ENCODE measurements at regions not wholly inside any gene's neighbourhood (a gene's known extent, or its start where the extent isn't known, plus 50 kb on each side); places are given as distances from the start of the nearest gene placed in this dataset.

DNA sequence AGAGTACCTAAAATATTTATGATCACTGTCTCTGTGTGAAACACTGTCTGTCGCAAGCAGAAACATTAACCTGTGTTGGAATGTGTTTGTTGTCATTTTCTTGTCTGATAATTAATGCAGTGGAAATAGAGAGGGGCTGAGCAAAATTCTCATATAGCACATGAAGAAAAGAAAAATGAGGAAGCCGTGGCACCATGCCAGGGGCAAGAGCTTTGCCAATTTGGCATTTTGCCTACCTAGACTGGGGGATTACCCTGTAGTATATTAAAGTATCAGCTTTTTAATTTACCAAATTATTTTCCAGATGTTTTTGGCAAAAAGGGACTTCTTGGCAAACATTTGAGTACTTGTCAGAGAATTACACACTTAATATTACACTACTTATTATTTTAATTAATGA is 1326.6 kb upstream of the GOT2 start:
- Histone ChIP-seq H2AFZ (no peak overlapping the region), H3K27ac (ENCODE audit: low read depth) (no peak overlapping the region), H3K79me2 (replicated peaks; ENCODE audit: insufficient read depth) (no peaks in the 10 kb centered on the region), H3K4me3 (no peak overlapping the region), H3K36me3 (ENCODE audit: insufficient read depth) (no peaks in the 10 kb centered on the region), H3K4me2 (no peak overlapping the region), H3K27me3 (ENCODE audit: insufficient read depth) (no peaks in the 10 kb centered on the region), H3K4me1 (ENCODE audit: insufficient read depth) (no peaks in the 10 kb centered on the region), H3K9me2 (ENCODE audit: insufficient read depth) (peaks cover 7% of the 10 kb centered on the region), H4K20me1 (replicated peaks; ENCODE audit: insufficient read depth) (no peaks in the 10 kb centered on the region), H3F3A (replicated peaks; ENCODE audit: low read depth) (no peaks in the 10 kb centered on the region)
- TF ChIP-seq POLR2AphosphoS5 (IDR thresholded peaks at IDR 0.05; ENCODE audit: low read depth) = no peak
- TF ChIP-seq STAT1 (IDR thresholded peaks at IDR 0.05; ENCODE audit: unreplicated experiment) = no peak
- no peak for TF ChIP-seq ETS1 (IDR thresholded peaks at IDR 0.05)
- TF ChIP-seq CREB1 (CRISPR knock-in tag; IDR thresholded peaks at IDR 0.05; ENCODE audit: low read depth) = no peak
- H3K36me3 Mint-ChIP-seq (ENCODE audit: low read depth) = no peaks in the 10 kb centered on the region
- H3K4me1 Mint-ChIP-seq = no peaks in the 10 kb centered on the region
- no peak for DNase-seq (ENCODE audit: low spot score)
- no peaks in the 10 kb centered on the region for H3K9me3 Mint-ChIP-seq
- no peak overlapping the region for H3K27ac Mint-ChIP-seq
- ATAC-seq = no peak
- H3K27me3 Mint-ChIP-seq (ENCODE audit: insufficient read depth, low read depth, poor library complexity) = no peaks in the 10 kb centered on the region
- no peak overlapping the region for H3K4me3 Mint-ChIP-seq

DNA sequence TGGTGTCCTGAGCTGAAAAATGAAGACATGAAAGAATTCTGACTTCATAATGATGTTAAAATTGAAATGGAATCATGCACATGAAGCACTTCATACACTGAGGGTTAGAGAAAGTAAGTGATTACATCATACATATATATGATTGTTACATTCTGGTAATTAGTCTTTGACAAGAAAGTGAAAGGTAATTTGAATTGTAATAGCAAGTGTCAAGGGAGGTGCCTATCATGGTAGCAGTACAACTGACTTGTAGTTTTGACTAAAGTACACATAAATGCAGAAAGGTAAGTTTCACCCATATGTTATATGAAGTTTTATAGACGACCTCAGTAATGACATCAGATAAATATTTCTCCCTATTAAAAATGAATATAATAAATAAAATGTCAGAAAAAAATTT is 1325.0 kb upstream of the GOT2 start:
- no peaks in the 10 kb centered on the region for H3K9me3 Mint-ChIP-seq
- H3K27ac Mint-ChIP-seq = no peak overlapping the region
- H4K20me1 ChIP-seq (replicated peaks; ENCODE audit: insufficient read depth) = no peaks in the 10 kb centered on the region
- H3K79me2 ChIP-seq (replicated peaks; ENCODE audit: insufficient read depth) = no peaks in the 10 kb centered on the region
- H3K4me1 Mint-ChIP-seq = no peaks in the 10 kb centered on the region
- no peaks in the 10 kb centered on the region for H3K36me3 Mint-ChIP-seq (ENCODE audit: low read depth)
- no peaks in the 10 kb centered on the region for H3K4me1 ChIP-seq (ENCODE audit: insufficient read depth)
- no peaks in the 10 kb centered on the region for H3K27me3 ChIP-seq (ENCODE audit: insufficient read depth)
- H3K27ac ChIP-seq (ENCODE audit: low read depth) = no peak overlapping the region
- no peaks in the 10 kb centered on the region for H3K36me3 ChIP-seq (ENCODE audit: insufficient read depth)
- no peak overlapping the region for H2AFZ ChIP-seq
- H3K27me3 Mint-ChIP-seq (ENCODE audit: insufficient read depth, low read depth, poor library complexity) = no peaks in the 10 kb centered on the region
- ATAC-seq = no peak
- DNase-seq (ENCODE audit: low spot score) = no peak
- H3K4me2 ChIP-seq = no peak overlapping the region
- H3F3A ChIP-seq (replicated peaks; ENCODE audit: low read depth) = no peaks in the 10 kb centered on the region
- no peak overlapping the region for H3K4me3 Mint-ChIP-seq
- H3K9me2 ChIP-seq (ENCODE audit: insufficient read depth) = peaks cover 7% of the 10 kb centered on the region
- no peak overlapping the region for H3K4me3 ChIP-seq
- TF ChIP-seq ZNF114 (CRISPR knock-in tag; IDR thresholded peaks at IDR 0.05) (no peak), POLR2AphosphoS5 (IDR thresholded peaks at IDR 0.05; ENCODE audit: low read depth) (no peak), JUNB (IDR thresholded peaks at IDR 0.05; ENCODE audit: unreplicated experiment) (no peak), ZNF331 (CRISPR knock-in tag; IDR thresholded peaks at IDR 0.05; ENCODE audit: low read depth) (no peak), EZH2phosphoT487 (IDR thresholded peaks at IDR 0.05; ENCODE audit: unreplicated experiment) (no peak), ETS1 (IDR thresholded peaks at IDR 0.05) (no peak), ZNF462 (CRISPR knock-in tag; IDR thresholded peaks at IDR 0.05) (no peak), NANOG (IDR thresholded peaks at IDR 0.05; ENCODE audit: borderline replicate concordance) (no peak), CREB1 (CRISPR knock-in tag; IDR thresholded peaks at IDR 0.05; ENCODE audit: low read depth) (no peak), REST (IDR thresholded peaks at IDR 0.05; ENCODE audit: unreplicated experiment) (no peak)
